B cell (primary cell): ENCODE measurements at regions not wholly inside any gene's neighbourhood (a gene's known extent, or its start where the extent isn't known, plus 50 kb on each side); places are given as distances from the start of the nearest gene placed in this dataset.

ENCODE experiments used
- EZH2 ChIP-seq: IDR thresholded peaks from 2 replicates; pipeline ENCODE4 v1.6.1; 2012; ENCODE audit warnings: borderline replicate concordance, low read depth, mild to moderate bottlenecking, moderate library complexity, low read length; ENCODE audit not compliant: insufficient read depth, poor library complexity, severe bottlenecking
- TF ChIP-seq, protein P1 (sequence below): fragments of 200-600 bp; IDR thresholded peaks from one replicate; pipeline ENCODE4 v1.8.0; 2022; ENCODE audit warnings: antibody characterized with exemption, mild to moderate bottlenecking

DNA sequence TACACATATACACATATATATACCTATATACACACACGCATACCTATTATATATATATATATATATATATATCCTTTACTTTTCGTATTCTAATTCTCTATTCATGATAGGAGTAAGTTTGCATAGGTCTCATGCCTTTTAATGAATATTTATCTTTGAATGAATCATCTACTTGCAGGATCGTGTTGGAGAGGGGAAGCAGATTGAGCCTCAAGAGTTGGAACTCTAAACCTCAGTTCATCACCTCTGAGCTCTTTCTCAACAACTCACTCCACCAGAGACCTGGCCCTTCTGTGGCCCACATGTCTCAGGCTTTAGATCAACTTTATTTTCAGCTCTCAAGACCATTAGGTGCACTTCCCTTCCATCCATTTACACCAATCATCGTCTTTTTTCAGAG, 490.4 kb upstream of the ID2 start:
- TF ChIP-seq EZH2, result no peak
- TF ChIP-seq, protein P1, sequence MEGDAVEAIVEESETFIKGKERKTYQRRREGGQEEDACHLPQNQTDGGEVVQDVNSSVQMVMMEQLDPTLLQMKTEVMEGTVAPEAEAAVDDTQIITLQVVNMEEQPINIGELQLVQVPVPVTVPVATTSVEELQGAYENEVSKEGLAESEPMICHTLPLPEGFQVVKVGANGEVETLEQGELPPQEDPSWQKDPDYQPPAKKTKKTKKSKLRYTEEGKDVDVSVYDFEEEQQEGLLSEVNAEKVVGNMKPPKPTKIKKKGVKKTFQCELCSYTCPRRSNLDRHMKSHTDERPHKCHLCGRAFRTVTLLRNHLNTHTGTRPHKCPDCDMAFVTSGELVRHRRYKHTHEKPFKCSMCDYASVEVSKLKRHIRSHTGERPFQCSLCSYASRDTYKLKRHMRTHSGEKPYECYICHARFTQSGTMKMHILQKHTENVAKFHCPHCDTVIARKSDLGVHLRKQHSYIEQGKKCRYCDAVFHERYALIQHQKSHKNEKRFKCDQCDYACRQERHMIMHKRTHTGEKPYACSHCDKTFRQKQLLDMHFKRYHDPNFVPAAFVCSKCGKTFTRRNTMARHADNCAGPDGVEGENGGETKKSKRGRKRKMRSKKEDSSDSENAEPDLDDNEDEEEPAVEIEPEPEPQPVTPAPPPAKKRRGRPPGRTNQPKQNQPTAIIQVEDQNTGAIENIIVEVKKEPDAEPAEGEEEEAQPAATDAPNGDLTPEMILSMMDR, result no peak
